ENCODE measurements at regions not wholly inside any gene's neighbourhood (a gene's known extent, or its start where the extent isn't known, plus 50 kb on each side); places are given as distances from the start of the nearest gene placed in this dataset.

GRCh38 chr7:85488406-85488805, 301.6 kb upstream of the SEMA3D start:
- ATAC-seq (ENCODE audit: insufficient read depth, low FRiP score), result no peak
- TF ChIP-seq CTCF (IDR thresholded peaks at IDR 0.05; ENCODE audit: control extremely low read depth, extremely low read depth), result no peak
- WGBS, 2 donors, result 90 to 93% methylated on average over 1 of the region's 1 CpG

GRCh38 chr7:85483177-85483576, 296.3 kb upstream of the SEMA3D start:
- Histone ChIP-seq H3K4me3 (no peak overlapping the region), H3K9me3 (ENCODE audit: control insufficient read depth in 4 of 4, insufficient read depth in 3 of 4, low read length in 3 of 4) (no peaks in the 10 kb centered on the region), H3K36me3 (ENCODE audit: control insufficient read depth in 4 of 4, insufficient read depth in 4 of 4, low read length in 4 of 4) (peaks cover 0 to 3% (median 0%) of the 10 kb centered on the region in 4 donors), H3K4me1 (ENCODE audit: control insufficient read depth in 5 of 5, insufficient read depth in 5 of 5, low read length in 5 of 5) (peaks cover 0 to 21% (median 0%) of the 10 kb centered on the region in 5 donors), H3K27me3 (ENCODE audit: control insufficient read depth in 3 of 3, insufficient read depth in 3 of 3, low read length in 2 of 3) (no peaks in the 10 kb centered on the region), H3K9ac (ENCODE audit: insufficient read depth in 1 of 2, low read length in 2 of 2) (no peak overlapping the region), H3K27ac (ENCODE audit: low read depth in 1 of 2, low read length in 1 of 2) (no peak overlapping the region)
- ATAC-seq (ENCODE audit: insufficient read depth, low FRiP score), result no peak
- TF ChIP-seq CTCF (IDR thresholded peaks at IDR 0.05; ENCODE audit: control extremely low read depth, extremely low read depth), result no peak
- peak; percentile 64 to 96 (median 92) for DNase-seq
- 27 to 51% methylated on average over 1 of the region's 1 CpG for WGBS, 2 donors

More at GRCh38 chr7:85488406-85488805, 301.6 kb upstream of the SEMA3D start:
- no peak overlapping the region for H3K4me3 ChIP-seq
- peaks cover 0 to 3% (median 0%) of the 10 kb centered on the region in 4 donors for H3K36me3 ChIP-seq (ENCODE audit: control insufficient read depth in 4 of 4, insufficient read depth in 4 of 4, low read length in 4 of 4)
- H3K9me3 ChIP-seq (ENCODE audit: control insufficient read depth in 4 of 4, insufficient read depth in 3 of 4, low read length in 3 of 4), result peaks cover 0 to 2% (median under 1%) of the 10 kb centered on the region in 4 donors
- no peak overlapping the region for H3K9ac ChIP-seq (ENCODE audit: insufficient read depth in 1 of 2, low read length in 2 of 2)
- no peak for DNase-seq
- H3K4me1 ChIP-seq (ENCODE audit: control insufficient read depth in 5 of 5, insufficient read depth in 5 of 5, low read length in 5 of 5), result no peaks in the 10 kb centered on the region
- no peak overlapping the region for H3K27ac ChIP-seq (ENCODE audit: low read depth in 1 of 2, low read length in 1 of 2)
- no peaks in the 10 kb centered on the region for H3K27me3 ChIP-seq (ENCODE audit: control insufficient read depth in 3 of 3, insufficient read depth in 3 of 3, low read length in 2 of 3)

GRCh38 chr7:85480666-85481065, 293.8 kb upstream of the SEMA3D start:
- WGBS, 2 donors, result 83 to 86% methylated on average over 1 of the region's 1 CpG
- no peak for ATAC-seq (ENCODE audit: insufficient read depth, low FRiP score)

More at GRCh38 chr7:85480666-85481065, 293.8 kb upstream of the SEMA3D start:
- H3K9me3 ChIP-seq (ENCODE audit: control insufficient read depth in 4 of 4, insufficient read depth in 3 of 4, low read length in 3 of 4), result no peaks in the 10 kb centered on the region
- no peaks in the 10 kb centered on the region for H3K27me3 ChIP-seq (ENCODE audit: control insufficient read depth in 3 of 3, insufficient read depth in 3 of 3, low read length in 2 of 3)
- TF ChIP-seq CTCF (IDR thresholded peaks at IDR 0.05; ENCODE audit: control extremely low read depth, extremely low read depth), result no peak
- peaks cover 0 to 21% (median 0%) of the 10 kb centered on the region in 5 donors for H3K4me1 ChIP-seq (ENCODE audit: control insufficient read depth in 5 of 5, insufficient read depth in 5 of 5, low read length in 5 of 5)
- H3K9ac ChIP-seq (ENCODE audit: insufficient read depth in 1 of 2, low read length in 2 of 2), result no peak overlapping the region
- no peak overlapping the region for H3K4me3 ChIP-seq
- H3K36me3 ChIP-seq (ENCODE audit: control insufficient read depth in 4 of 4, insufficient read depth in 4 of 4, low read length in 4 of 4), result no peaks in the 10 kb centered on the region
- H3K27ac ChIP-seq (ENCODE audit: low read depth in 1 of 2, low read length in 1 of 2), result no peak overlapping the region
- no peak for DNase-seq
